HCT116 (cell line): ENCODE measurements at regions not wholly inside any gene's neighbourhood (a gene's known extent, or its start where the extent isn't known, plus 50 kb on each side); places are given as distances from the start of the nearest gene placed in this dataset.

Source experiments
- ATAC-seq: fragments of 200-7000 bp; cut with Tn5 transposase; 2 replicates; pipeline ENCODE4 v1.9.1; 2020; ENCODE audit warnings: mild to moderate bottlenecking, moderate library complexity
- BruUV-seq: library from RNA; stranded (reverse); fragments of 400-500 nt; replicated peaks from 2 replicates; lab custom pipeline; 2021; lab: Mats Ljungman, UMichigan
- CTCF ChIA-PET: fragments of 300-600 bp; sonication (Branson Sonifier 250); formaldehyde crosslinking; loops from one replicate; lab custom pipeline; 2021; ENCODE audit warnings: antibody characterized with exemption; lab: Charles Lee
- POLR2A ChIA-PET: fragments of 300-600, 350-600 bp; sonication (Branson Sonifier 250); formaldehyde crosslinking; loops from one replicate; lab custom pipeline; 2021; ENCODE audit warnings: antibody characterized with exemption; lab: Charles Lee
- RAD21 ChIA-PET, 2 experiments: fragments of 300-600 bp; sonication (Branson Sonifier 250); formaldehyde crosslinking; loops; one replicate each; lab custom pipeline; 2023; ENCODE audit warnings: low total read pairs in 2 of 2; ENCODE audit not compliant: uncharacterized antibody in 2 of 2, unreplicated experiment in 2 of 2, low non-redundant PET in 1 of 2; lab: Charles Lee
- DNase-seq: peaks from one replicate; pipeline ENCODE4 v3.0.0-alpha.2; 2010; ENCODE audit warnings: low read depth, low spot score
- H2AFZ ChIP-seq: fragments of 200-600 bp; shearing (Covaris generic), sonication (generic); 2 replicates; pipeline ENCODE4 v1.6.1; 2017; ENCODE audit warnings: low read depth, mixed run types, mixed read lengths, antibody characterized with exemption, low read length; ENCODE audit not compliant: poor library complexity, severe bottlenecking
- H3K27ac ChIP-seq: 2 replicates; pipeline ENCODE4 v1.5.1; 2012; ENCODE audit warnings: low read depth, low read length
- H3K27me3 ChIP-seq: fragments of 200-600 bp; sonication (generic); 2 replicates; pipeline ENCODE4 v1.6.1; 2016; ENCODE audit warnings: mixed run types, low read length, mixed read lengths; ENCODE audit not compliant: insufficient read depth
- H3K36me3 ChIP-seq, 2 experiments: fragments of 200-500 bp in 1 of 2; fragments of 200-600 bp in 1 of 2; sonication (Bioruptor generic) in 1 of 2; sonication (generic) in 1 of 2; 2 replicates each; pipeline versions ENCODE4 v1.5.1 to v1.6.1; 2014 to 2016; ENCODE audit warnings: low read length in 2 of 2, inconsistent platforms in 1 of 2, mixed read lengths in 1 of 2, mixed run types in 1 of 2; ENCODE audit not compliant: insufficient read depth in 2 of 2, control insufficient read depth in 1 of 2
- H3K4me1 ChIP-seq, 2 experiments: fragments of 200-600 bp in 1 of 2; sonication (generic) in 1 of 2; 2 replicates each; pipeline versions ENCODE4 v1.5.1 to v1.6.1; 2012 to 2017; ENCODE audit warnings: low read length in 2 of 2, inconsistent platforms in 1 of 2, mild to moderate bottlenecking in 1 of 2, mixed read lengths in 1 of 2, mixed run types in 1 of 2, moderate library complexity in 1 of 2; ENCODE audit not compliant: insufficient read depth in 2 of 2, control insufficient read depth in 1 of 2
- H3K4me2 ChIP-seq: fragments of 200-600 bp; sonication (generic); 2 replicates; pipeline ENCODE4 v1.6.1; 2017; ENCODE audit warnings: mixed run types, low read length, mixed read lengths
- H3K4me3 ChIP-seq, 2 experiments: fragments of 200-600 bp in 1 of 2; sonication (generic) in 1 of 2; replicated peaks in 1 of 2; 2 replicates each; pipeline ENCODE4 v1.5.1; 2011 to 2016; ENCODE audit warnings: low read length in 2 of 2, control low read depth in 1 of 2, low read depth in 1 of 2, mild to moderate bottlenecking in 1 of 2, mixed read lengths in 1 of 2, mixed run types in 1 of 2
- H3K79me2 ChIP-seq: fragments of 200-600 bp; sonication (generic); 2 replicates; pipeline ENCODE4 v1.6.1; 2017; ENCODE audit warnings: mild to moderate bottlenecking, mixed run types, low read length, moderate library complexity, mixed read lengths; ENCODE audit not compliant: insufficient read depth
- H3K9ac ChIP-seq: fragments of 200-600 bp; sonication (generic); 2 replicates; pipeline ENCODE4 v1.6.1; 2016; ENCODE audit warnings: low read length, mixed read lengths
- H3K9me2 ChIP-seq: fragments of 200-600 bp; sonication (generic), shearing (Covaris generic); 2 replicates; pipeline ENCODE4 v1.6.1; 2017; ENCODE audit warnings: mixed run types, mild to moderate bottlenecking, moderate library complexity; ENCODE audit not compliant: insufficient read depth
- H3K9me3 ChIP-seq, 2 experiments: fragments of 200-500 bp in 1 of 2; fragments of 200-600 bp in 1 of 2; sonication (Bioruptor generic) in 1 of 2; sonication (generic) in 1 of 2; 2 replicates each; pipeline ENCODE4 v1.6.1; 2014 to 2017; ENCODE audit warnings: low read length in 2 of 2, mixed read lengths in 2 of 2, inconsistent platforms in 1 of 2, low read depth in 1 of 2, mild to moderate bottlenecking in 1 of 2, mixed run types in 1 of 2, moderate library complexity in 1 of 2; ENCODE audit not compliant: control insufficient read depth in 1 of 2, insufficient read depth in 1 of 2
- H4K20me1 ChIP-seq: fragments of 200-600 bp; sonication (generic), shearing (Covaris generic); 2 replicates; pipeline ENCODE4 v1.6.1; 2017; ENCODE audit warnings: mixed run types, mild to moderate bottlenecking, moderate library complexity; ENCODE audit not compliant: insufficient read depth
- ELF1 ChIP-seq: IDR thresholded peaks from 2 replicates; pipeline ENCODE4 v1.6.1; 2012; ENCODE audit warnings: low read depth, borderline replicate concordance
- EZH2phosphoT487 ChIP-seq: fragments of 200-600 bp; IDR thresholded peaks from 2 replicates; pipeline ENCODE4 v1.6.1; 2018; ENCODE audit warnings: antibody characterized with exemption, borderline replicate concordance
- FOSL1 ChIP-seq: IDR thresholded peaks from 2 replicates; pipeline ENCODE4 v1.6.1; 2012; ENCODE audit warnings: low read depth
- POLR2A ChIP-seq: IDR thresholded peaks from 2 replicates; pipeline ENCODE4 v1.7.0; 2011; ENCODE audit warnings: borderline replicate concordance; ENCODE audit not compliant: insufficient read depth, insufficient read length; ENCODE audit errors: extremely low read depth
- POLR2AphosphoS5 ChIP-seq: IDR thresholded peaks from 2 replicates; pipeline ENCODE4 v1.6.1; 2011; ENCODE audit warnings: mild to moderate bottlenecking, low read depth, low read length, moderate library complexity
- SIN3A ChIP-seq: IDR thresholded peaks from 2 replicates; pipeline ENCODE4 v1.6.1; 2012; ENCODE audit warnings: low read depth
- SRF ChIP-seq: IDR thresholded peaks from 2 replicates; pipeline ENCODE4 v1.6.1; 2012; ENCODE audit warnings: low read depth
- YY1 ChIP-seq: IDR thresholded peaks from 2 replicates; pipeline ENCODE4 v1.6.1; 2011; ENCODE audit warnings: low read length, low read depth, moderate library complexity, mild to moderate bottlenecking; ENCODE audit not compliant: insufficient replicate concordance; ENCODE audit errors: extremely low read depth
- ZNF274 ChIP-seq: fragments of 200-500 bp; sonication (Bioruptor generic); IDR thresholded peaks from 2 replicates; pipeline ENCODE4 v1.6.1; 2014; ENCODE audit warnings: mild to moderate bottlenecking, low read depth, low read length, inconsistent platforms
- intact Hi-C: fragments of 100-400 bp; cut with micrococcal nuclease; formaldehyde crosslinking; loops from 2 replicates; pipeline ENCODE4 v1.10.0; 2022
- TF ChIP-seq, protein P1 (sequence below): IDR thresholded peaks from 2 replicates; pipeline ENCODE4 v1.6.1; 2012

DNA sequence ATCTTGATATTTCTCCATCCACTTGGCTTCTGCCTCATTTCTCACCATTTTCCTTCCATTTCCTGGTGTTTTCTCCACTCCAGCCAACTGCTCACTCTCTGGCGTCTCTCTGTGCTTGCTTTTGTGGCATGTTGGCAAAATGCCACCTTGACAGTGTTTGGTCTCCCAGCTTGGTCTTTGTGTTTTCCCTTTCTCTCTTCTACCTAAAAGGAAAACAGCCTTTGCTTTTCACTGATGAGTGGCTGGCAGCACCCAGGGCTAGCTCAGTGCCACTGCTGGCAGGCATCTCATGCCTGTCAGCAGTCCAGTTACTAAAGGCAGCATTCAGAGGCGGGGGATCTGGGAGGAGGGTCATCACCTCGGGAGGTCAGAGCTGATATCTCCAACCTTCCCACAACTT lies 55.3 kb upstream of the DSCAM start:
- H3K27ac ChIP-seq, result no peak overlapping the region
- H2AFZ ChIP-seq, result no peak overlapping the region
- H3K4me1 ChIP-seq, result no peaks in the 10 kb centered on the region
- POLR2A ChIA-PET, result no interaction called here
- no peak overlapping the region for H3K4me2 ChIP-seq
- no peaks in the 10 kb centered on the region for H3K79me2 ChIP-seq
- BruUV-seq, result no TSS peak
- no peaks in the 10 kb centered on the region for H3K27me3 ChIP-seq
- ATAC-seq, result no peak
- H3K9me2 ChIP-seq, result no peaks in the 10 kb centered on the region
- H3K9me3 ChIP-seq, result peaks cover 5 to 36% of the 10 kb centered on the region in 2 experiments; a peak in 2 of 4 replicates
- no peaks in the 10 kb centered on the region for H3K36me3 ChIP-seq
- TF ChIP-seq EZH2phosphoT487 (no peak), ZNF274 (no peak), SIN3A (no peak), SRF (no peak), YY1 (no peak), FOSL1 (no peak)
- TF ChIP-seq, protein P1, sequence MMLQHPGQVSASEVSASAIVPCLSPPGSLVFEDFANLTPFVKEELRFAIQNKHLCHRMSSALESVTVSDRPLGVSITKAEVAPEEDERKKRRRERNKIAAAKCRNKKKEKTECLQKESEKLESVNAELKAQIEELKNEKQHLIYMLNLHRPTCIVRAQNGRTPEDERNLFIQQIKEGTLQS, result no peak
- TF ChIP-seq, all 23 proteins: peak for 0
- DNase-seq, result no peak
- ChIA-PET RAD21 (no interaction called here), CTCF (no interaction called here)
- Histone ChIP-seq H3K4me3 (no peak overlapping the region), H3K9ac (no peak overlapping the region), H4K20me1 (no peaks in the 10 kb centered on the region)
- intact Hi-C loops, result no loop called here

DNA sequence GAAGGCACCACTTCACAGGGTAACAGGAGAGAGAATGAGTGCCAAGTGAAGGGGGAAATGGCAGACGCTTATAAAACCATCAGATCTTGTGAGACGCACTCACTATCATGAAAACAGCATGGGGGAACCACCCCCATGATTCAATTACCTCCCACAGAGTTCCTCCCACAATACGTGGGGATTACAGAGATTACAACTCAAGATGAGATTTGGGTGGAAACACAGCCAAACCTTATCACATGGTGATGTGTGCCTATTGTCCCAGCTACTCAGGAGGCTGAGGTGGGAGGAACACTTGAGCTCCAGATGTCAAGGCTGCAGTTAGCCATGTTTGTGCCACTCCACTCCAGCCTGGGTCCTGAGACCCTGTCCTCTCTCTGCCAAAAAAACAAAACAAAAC lies 56.0 kb upstream of the DSCAM start:
- Histone ChIP-seq H3K9me3 (peaks cover 6 to 41% of the 10 kb centered on the region in 2 experiments; a peak in 2 of 4 replicates), H3K79me2 (no peaks in the 10 kb centered on the region), H3K4me3 (no peak overlapping the region), H4K20me1 (no peaks in the 10 kb centered on the region), H2AFZ (no peak overlapping the region), H3K27me3 (no peaks in the 10 kb centered on the region), H3K9ac (no peak overlapping the region), H3K9me2 (no peaks in the 10 kb centered on the region), H3K36me3 (no peaks in the 10 kb centered on the region), H3K4me2 (no peak overlapping the region), H3K4me1 (no peaks in the 10 kb centered on the region), H3K27ac (no peak overlapping the region)
- no peak for TF ChIP-seq POLR2A
- no peak for TF ChIP-seq ZNF274
- no peak for TF ChIP-seq POLR2AphosphoS5
- TF ChIP-seq YY1, result no peak
- no peak for TF ChIP-seq ELF1
- intact Hi-C loops, result no loop called here
- no peak for ATAC-seq
- RAD21 ChIA-PET, result no interaction called here
- DNase-seq, result no peak
- POLR2A ChIA-PET, result no interaction called here
- CTCF ChIA-PET, result no interaction called here
- BruUV-seq, result no TSS peak
